Activated B cell treated with CpG ODN at 0.5 μM for 24 hours (primary cell): ENCODE measurements at regions not wholly inside any gene's neighbourhood (a gene's known extent, or its start where the extent isn't known, plus 50 kb on each side); places are given as distances from the start of the nearest gene placed in this dataset.
"Not testable (repeated sequence)": the region's sequence is repeated elsewhere in the genome, so short reads cannot be mapped to it uniquely, and the experiment has no call there.

ENCODE experiments used
- ATAC-seq: fragments of 200-7000 bp; cut with Tn5 transposase; one replicate; pipeline ENCODE4 v1.10.0; 2021; ENCODE audit warnings: low read depth, mild to moderate bottlenecking, moderate library complexity
- CTCF ChIA-PET: fragments of 350-600 bp; sonication (Branson Sonifier 250); formaldehyde crosslinking; loops from one replicate; lab custom pipeline; 2021; ENCODE audit warnings: antibody characterized with exemption; lab: Charles Lee
- POLR2A ChIA-PET: fragments of 350-600 bp; sonication (Branson Sonifier 250); formaldehyde crosslinking; loops from one replicate; lab custom pipeline; 2021; ENCODE audit warnings: antibody characterized with exemption; lab: Charles Lee
- DNase-seq: peaks from one replicate; pipeline ENCODE4 v3.0.0; 2022
- H3K27ac Mint-ChIP-seq: one replicate; pipeline ENCODE4 v1.8.0; 2020; ENCODE audit warnings: mixed read lengths
- H3K27me3 Mint-ChIP-seq: one replicate; pipeline ENCODE4 v1.8.0; 2021; ENCODE audit warnings: mixed read lengths
- H3K36me3 Mint-ChIP-seq: one replicate; pipeline ENCODE4 v1.8.0; 2021; ENCODE audit warnings: low read depth, mixed read lengths
- H3K4me1 Mint-ChIP-seq: one replicate; pipeline ENCODE4 v1.8.0; 2021; ENCODE audit warnings: mixed read lengths
- H3K4me3 Mint-ChIP-seq: one replicate; pipeline ENCODE4 v1.8.0; 2020; ENCODE audit warnings: mild to moderate bottlenecking, mixed read lengths
- H3K9me3 Mint-ChIP-seq: one replicate; pipeline ENCODE4 v1.8.0; 2020; ENCODE audit warnings: mixed read lengths
- CTCF ChIP-seq: fragments of 200-600 bp; IDR thresholded peaks from one replicate; pipeline ENCODE4 v1.8.0; 2022; ENCODE audit warnings: antibody characterized with exemption, mild to moderate bottlenecking
- intact Hi-C: fragments of 100-400 bp; cut with micrococcal nuclease; formaldehyde crosslinking; loops from one replicate; pipeline ENCODE4 v1.15.1; 2024

DNA sequence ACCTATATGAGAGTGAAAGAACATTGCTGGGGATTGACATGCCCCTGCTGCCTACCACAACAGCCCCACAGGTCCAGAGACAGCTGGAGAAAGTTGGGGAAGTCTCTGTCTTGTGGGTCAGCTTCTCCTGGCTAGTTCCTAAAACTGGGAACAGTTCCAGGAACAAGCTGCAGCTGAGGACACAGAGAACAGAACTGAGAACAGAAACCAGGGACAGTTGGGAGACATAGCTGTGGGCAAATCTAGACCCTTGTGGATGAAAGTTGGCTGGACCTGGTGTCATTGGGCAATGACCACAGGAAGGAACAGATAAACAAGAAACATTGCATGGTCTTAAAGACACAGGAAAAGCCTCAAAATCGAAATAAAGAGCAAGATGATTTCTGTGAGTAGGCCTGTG is 58.3 kb upstream of the MOCS2 start:
- no peak overlapping the region for H3K4me3 Mint-ChIP-seq
- TF ChIP-seq CTCF = no peak
- no peak overlapping the region for H3K27ac Mint-ChIP-seq
- intact Hi-C loops = no loop called here
- peaks cover 4% of the 10 kb centered on the region for H3K27me3 Mint-ChIP-seq
- no peaks in the 10 kb centered on the region for H3K36me3 Mint-ChIP-seq
- ChIA-PET POLR2A (no interaction called here), CTCF (no interaction called here)
- H3K4me1 Mint-ChIP-seq = no peaks in the 10 kb centered on the region
- H3K9me3 Mint-ChIP-seq = no peaks in the 10 kb centered on the region
- ATAC-seq = no peak
- DNase-seq = no peak

DNA sequence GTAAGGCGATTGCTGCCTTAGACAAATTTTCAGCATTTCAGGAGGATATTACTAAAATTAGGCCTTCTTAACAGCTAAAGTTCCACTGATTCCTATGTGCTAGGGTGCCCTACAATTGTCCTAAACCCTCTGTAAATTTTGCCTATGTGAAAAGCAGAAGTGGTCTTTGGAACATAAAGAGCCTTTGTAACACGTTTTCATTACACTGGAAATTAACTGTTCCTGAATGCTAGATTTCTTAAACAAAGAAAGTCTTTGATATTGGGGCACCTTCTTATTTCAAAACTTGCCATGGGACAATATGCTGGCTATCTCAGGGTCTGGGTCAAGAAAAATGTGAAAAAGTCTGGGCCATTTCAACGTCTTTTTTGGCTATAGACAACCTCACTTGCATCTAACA is 60.4 kb upstream of the MOCS2 start:
- DNase-seq (no peak), ATAC-seq (no peak)
- H3K9me3 Mint-ChIP-seq = peaks cover 2% of the 10 kb centered on the region
- H3K4me3 Mint-ChIP-seq = no peak overlapping the region
- no peaks in the 10 kb centered on the region for H3K4me1 Mint-ChIP-seq
- TF ChIP-seq CTCF = no peak
- ChIA-PET CTCF (interaction anchor here (1.1 to 1.3 kb wide), 2 partner anchors 1060 to 1065 kb away, joined by 4 to 5 read pairs; no protein-coding TSS in a partner anchor), POLR2A (no interaction called here)
- intact Hi-C loops = loop anchor here (1.0 kb wide), 1 partner anchor 1059 kb away; no protein-coding TSS in a partner anchor
- H3K27me3 Mint-ChIP-seq = peaks cover 6% of the 10 kb centered on the region
- H3K36me3 Mint-ChIP-seq = no peaks in the 10 kb centered on the region
- H3K27ac Mint-ChIP-seq = no peak overlapping the region

DNA sequence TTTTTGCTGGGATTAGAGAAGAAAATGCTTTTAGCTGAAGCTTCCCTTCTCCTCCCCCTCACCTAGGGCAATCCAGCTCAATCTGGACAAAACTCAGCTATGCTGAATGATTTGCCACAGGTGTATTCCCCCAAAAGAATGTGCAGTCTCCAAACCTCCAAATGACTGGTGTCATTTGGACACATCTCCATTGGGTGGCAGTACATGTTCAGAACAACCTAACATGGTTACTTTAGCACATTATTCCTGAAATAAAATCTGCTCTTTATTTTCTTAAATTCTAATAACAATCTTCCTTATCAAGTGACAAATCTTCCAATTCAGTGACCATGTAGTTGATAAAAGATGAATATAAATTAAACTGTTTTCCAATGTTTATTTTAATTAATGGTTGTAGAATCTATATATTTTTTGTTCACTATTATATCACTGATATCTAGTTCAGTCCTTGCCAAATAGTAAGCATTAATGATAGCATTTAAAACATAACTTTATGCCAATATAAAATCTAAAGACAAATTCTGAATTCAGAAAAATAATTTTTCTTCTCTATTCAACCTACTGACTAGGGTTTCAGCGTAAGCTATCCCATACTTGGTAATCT is 61.3 kb upstream of the MOCS2 start:
- DNase-seq = no peak
- no peak for TF ChIP-seq CTCF
- CTCF ChIA-PET = interaction anchor here (0.9 to 1.3 kb wide), 3 partner anchors 1058 to 1064 kb away, joined by 4 to 5 read pairs (median 4); no protein-coding TSS in a partner anchor

GRCh38 chr5:53172073-53172472 is 62.5 kb upstream of the MOCS2 start:
- ATAC-seq, CTCF ChIA-PET, H3K4me3 Mint-ChIP-seq, H3K9me3 Mint-ChIP-seq, intact Hi-C loops, H3K27me3 Mint-ChIP-seq, POLR2A ChIA-PET, H3K36me3 Mint-ChIP-seq, DNase-seq, H3K27ac Mint-ChIP-seq, H3K4me1 Mint-ChIP-seq: not testable (repeated sequence)

More for the DNA sequence above, 61.3 kb upstream of the MOCS2 start:
- no peaks in the 10 kb centered on the region for H3K4me1 Mint-ChIP-seq
- no peak overlapping the region for H3K27ac Mint-ChIP-seq
- peaks cover 6% of the 10 kb centered on the region for H3K27me3 Mint-ChIP-seq
- H3K4me3 Mint-ChIP-seq = no peak overlapping the region
- H3K9me3 Mint-ChIP-seq = peaks cover 2% of the 10 kb centered on the region
- POLR2A ChIA-PET = no interaction called here
- intact Hi-C loops = loop anchor here (1.0 kb wide), 2 partner anchors 1047 to 1058 kb away; no protein-coding TSS in a partner anchor
- H3K36me3 Mint-ChIP-seq = no peaks in the 10 kb centered on the region
- ATAC-seq = no peak

DNA sequence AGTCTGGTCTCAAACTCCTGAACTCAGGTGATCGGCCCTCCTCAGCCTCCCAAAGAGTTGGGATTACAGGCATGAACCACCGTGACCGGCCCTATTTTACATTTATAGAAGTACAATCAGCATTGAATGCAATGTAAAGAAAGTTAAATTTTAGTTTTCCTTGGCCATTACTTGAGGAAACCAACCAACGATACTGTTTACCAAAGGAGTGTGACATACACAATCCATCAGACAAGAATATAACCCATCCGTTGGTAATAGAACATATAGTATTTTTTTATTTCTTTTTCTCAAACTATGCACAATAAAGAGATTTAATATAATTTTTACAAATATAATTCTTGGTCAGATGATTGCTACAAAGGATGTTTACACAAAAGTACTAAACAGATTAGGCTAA is 63.1 kb upstream of the MOCS2 start:
- Mint-ChIP-seq H3K27me3 (peaks cover 6% of the 10 kb centered on the region), H3K4me3 (no peak overlapping the region), H3K36me3 (no peaks in the 10 kb centered on the region), H3K27ac (no peak overlapping the region), H3K4me1 (no peaks in the 10 kb centered on the region), H3K9me3 (peaks cover 2% of the 10 kb centered on the region)
- ChIA-PET CTCF (no interaction called here), POLR2A (no interaction called here)
- no peak for TF ChIP-seq CTCF
- intact Hi-C loops = no loop called here
- no peak for DNase-seq
- no peak for ATAC-seq
